ENCODE measurements at regions not wholly inside any gene's neighbourhood (a gene's known extent, or its start where the extent isn't known, plus 50 kb on each side); places are given as distances from the start of the nearest gene placed in this dataset.
"Not testable (repeated sequence)": the region's sequence is repeated elsewhere in the genome, so short reads cannot be mapped to it uniquely, and the experiment has no call there.

DNA sequence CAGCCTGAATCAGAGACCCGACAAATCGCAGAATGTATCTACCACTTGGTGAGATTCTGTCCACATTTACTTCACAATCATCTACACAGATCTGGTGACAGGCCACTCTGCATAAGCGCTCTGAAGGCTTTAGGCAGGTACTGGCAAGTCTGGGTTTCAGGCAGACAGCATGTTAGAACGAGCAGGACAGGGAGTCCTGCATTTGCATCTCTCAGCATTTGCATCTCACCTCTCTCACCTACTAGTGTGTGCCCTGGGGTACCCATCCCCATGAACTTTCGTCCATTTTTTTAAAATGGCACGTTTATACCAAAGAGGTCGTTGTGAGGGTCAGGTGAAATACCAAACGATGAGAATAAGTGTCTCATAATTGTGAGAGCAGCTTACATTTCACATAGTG lies 108.2 kb downstream of the SPATA31A1 start:
- not testable (repeated sequence) for DNase-seq

DNA sequence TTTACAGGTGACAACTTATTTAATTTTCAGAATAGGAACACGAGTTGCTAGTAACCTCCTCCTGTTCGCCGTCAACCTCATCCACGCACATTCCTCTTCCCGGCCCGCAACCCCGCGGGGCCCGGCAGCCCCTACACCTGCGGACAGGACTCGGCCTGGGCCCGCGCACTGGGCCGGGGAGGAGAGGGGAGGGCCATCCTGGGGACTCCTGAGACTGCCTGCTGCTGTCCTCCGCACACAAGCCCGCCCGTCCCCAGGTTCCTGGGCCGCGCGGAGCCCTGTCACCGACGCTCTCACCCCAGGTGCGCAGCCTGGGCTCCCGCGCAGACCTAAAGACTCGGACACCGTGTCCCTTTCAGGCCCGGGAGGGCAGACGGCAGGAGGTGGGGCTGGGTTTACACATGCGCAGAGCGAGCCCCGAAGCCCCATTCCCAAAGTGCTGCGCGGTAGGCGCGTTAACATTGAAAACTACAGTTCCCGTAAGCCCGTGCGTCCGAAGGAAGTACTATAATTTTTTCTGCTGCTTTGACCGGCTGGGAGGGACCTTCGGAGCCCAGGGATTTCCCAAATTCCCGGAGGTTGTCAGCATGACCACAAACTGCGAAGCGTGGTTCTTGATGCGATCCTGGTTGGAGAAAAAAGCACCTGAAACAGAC lies 108.8 kb downstream of the SPATA31A1 start:
- DNase-seq, result peak; percentile 57

DNA sequence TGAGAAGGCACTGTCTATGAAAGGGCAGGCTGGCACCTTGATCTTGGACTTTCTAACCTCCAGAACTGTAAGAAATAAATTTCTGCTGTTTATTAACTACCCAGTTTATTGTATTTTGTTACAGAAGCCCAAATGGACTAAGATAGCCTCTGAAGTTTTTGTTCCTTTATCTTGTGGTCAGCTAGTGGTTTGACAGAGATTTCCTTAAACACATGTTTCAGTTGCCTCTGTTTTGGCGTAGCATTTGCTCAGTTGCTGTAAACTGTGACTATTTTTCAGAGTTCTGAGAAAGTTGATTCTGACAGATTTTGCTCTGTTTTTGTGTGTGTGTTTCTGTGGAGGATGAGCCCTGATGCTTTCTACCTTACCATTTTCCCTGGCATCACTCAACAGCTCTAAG lies 119.0 kb downstream of the SPATA31A1 start:
- DNase-seq, result not testable (repeated sequence)

DNA sequence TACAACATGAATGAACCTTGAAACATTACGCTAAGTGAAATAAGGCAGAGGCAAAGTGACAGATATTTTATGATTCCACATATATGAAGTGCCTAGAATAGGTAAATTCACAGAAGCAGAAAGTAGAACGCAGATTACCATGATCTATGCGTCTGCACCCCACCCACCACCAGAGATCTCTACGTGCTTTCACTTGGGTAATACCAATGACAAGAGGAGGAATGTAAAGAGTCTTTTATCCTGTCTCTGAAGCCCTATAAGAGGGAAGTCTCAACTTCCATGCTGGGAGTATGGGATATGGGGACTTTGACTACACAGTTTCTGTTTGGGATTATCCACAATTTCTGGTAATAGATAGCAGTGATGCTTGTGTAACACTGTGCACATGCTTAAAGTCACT lies 127.6 kb downstream of the SPATA31A1 start:
- not testable (repeated sequence) for DNase-seq

DNA sequence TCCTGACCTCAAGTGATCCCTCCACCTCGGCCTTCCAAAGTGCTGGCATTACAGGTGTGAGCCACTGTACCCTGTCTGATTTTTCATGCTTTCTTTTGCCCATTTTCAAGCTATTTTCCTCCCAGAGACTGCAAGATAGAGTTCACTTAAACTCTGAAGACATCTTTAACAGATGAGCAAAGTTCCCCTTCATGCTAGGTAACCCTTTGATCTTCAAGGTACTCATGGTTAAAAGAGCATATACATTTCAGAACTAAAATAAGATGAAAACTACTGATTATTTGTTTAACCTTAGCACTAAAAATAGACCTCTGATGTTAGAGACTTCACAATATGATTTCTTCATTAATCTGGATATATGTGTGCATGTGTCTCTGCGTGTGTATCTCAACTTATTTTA lies 128.4 kb downstream of the SPATA31A1 start:
- not testable (repeated sequence) for DNase-seq

DNA sequence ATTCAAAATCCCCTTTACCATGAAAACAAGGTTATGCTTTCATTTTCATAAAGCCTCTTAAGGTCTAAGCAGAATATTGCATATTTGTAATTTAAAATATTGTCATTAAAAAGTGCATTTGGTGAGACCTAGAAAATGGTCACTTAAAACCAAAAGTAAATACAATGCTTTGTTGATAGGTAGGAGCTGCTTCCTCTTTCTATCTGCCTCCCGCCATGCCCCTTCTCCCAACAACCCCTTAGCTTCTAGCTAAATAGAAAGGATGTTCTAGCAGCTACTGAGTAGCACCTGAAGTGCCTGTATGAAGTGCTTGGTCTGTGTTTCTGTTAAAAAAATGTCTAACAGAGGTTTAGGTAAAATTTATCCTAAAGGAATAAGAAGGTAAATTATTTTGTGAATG lies 128.8 kb downstream of the SPATA31A1 start:
- DNase-seq, result not testable (repeated sequence)

DNA sequence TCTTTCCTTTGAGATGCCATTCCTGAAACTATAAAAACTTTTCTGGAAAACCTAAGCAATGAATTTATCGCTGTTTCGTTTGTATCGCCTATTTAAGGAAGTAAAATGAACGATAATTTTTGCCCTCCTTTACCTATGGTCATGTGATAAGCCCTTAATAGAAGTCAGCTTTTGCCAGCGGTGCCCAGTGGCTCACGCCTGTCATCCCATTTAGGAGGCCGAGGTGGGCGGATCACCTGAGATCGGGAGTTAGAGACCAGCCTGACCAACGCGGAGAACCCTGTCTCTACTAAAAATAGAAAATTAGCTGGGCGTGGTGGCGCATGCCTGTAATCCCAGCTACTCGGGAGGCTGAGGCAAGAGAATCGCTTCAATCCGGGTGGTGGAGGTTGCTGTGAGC lies 132.0 kb downstream of the SPATA31A1 start:
- DNase-seq, result not testable (repeated sequence)

DNA sequence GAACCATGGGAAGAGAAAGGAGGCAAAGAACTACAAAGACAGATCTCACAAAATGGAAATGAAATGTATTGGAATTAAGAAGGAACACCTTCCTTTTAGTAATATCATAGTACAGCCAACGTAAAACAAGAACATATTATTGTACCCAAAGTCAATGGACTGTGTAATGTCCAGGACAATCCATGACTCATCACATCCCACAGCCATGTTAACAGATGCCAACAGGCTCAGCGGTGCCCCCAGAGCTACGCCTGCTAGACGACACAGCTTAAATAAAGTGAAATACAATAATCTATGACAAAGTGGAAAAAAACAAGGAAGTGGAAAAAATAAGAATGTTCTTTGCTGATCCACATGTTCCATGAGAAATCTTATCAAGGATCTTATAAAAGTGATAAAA lies 140.8 kb downstream of the SPATA31A1 start:
- not testable (repeated sequence) for DNase-seq

DNA sequence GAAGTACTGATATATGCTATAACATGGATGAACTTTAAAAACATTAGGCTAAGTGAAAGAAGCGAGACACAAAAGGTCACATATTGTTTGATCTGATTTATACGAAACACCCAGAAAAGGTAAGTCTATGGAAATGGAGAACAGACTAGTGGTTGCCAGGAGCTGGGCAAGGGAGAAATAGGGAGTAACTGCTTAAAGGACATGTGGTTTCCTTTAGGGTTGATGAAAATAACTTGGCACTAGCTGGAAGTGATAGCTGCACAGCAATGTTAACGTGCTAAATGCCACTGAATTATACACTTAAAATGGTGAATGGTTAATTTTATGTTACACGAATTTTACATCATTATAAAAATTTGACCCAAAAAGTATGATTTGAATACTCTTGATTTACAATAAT lies 147.7 kb downstream of the SPATA31A1 start:
- not testable (repeated sequence) for DNase-seq

DNA sequence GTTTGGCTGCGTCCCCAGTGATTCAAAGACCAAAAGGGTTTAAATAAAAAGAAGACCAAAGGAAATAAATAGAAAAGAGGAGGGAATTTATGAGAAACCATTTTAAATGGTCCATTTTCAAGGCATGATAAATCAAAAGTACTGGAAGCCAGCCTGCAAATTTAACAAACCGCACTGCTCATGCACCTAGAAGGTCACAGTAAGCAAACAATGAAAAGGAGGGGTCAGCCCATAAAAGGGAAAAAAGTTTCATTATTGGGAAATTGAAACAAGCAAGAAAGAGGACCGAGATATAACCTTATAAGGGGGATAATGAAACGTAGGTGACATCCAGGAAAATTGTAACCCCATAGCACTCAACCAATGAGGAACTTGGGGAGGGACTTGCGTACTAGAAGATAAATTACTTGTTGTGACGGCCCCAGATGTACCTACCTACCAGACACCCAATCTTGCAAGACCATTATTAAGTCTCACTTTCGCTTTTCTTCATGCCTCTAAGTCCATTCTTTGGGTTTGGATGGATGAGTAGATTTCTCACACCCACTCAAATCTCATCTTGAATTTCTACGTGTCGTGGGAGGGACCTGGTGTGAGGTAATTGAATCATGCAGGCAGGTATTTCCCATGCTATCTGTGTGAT lies 172.0 kb downstream of the SPATA31A1 start:
- DNase-seq, result not testable (repeated sequence)

DNA sequence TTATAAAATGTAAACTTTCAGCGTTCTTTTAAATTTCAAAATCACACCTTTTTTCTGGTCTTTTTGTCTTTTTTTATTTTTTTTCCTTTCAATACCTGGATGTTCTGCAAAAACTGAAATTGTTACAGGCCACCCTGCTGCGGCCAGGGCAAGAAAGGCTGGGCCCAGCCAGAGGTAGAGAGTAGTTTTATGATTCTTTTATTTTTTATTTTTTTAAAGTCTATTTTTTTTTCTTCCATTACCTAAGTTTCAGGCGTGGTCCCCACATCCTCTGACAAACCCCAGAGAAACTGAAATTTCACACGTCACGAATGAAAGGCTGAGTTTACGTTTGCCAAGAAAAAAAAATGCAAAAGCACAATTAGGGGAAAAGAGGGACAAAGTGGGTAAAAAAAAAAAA lies 177.1 kb downstream of the SPATA31A1 start:
- not testable (repeated sequence) for DNase-seq

DNA sequence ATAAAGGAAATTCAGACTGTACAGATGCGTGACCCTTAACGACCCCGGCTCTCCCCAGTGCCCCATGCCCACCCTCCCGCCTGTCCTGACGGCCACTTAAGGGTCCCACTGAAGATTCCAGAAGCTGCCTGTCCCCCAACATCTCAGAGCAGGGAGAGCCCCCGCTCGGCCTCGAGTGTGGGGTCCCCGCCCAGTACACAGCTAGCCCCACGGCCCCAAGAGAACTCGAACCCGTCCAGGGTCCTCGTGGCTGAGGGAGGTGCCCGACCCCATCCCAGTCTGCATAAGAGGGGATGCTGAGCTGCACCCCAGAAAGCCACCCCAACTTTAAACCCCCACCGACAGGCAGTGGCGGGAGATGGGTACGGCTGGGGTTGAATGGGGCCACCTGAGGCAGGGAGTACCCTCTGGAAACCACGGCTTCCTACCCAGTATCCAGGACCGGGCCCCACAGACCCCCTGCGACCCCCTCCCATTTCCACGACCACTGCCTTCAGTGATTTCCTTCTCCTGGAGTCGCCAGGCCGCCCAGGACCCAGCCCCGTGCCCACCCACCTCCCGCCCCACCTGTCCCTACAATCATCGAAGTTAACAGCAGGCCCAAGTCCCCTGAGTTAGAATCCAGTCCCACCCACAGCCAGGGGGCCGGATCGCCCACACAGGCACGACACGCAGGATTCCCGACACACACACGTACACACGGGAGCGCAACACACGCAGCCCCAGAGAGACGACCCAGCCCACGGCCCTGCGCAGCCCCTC lies 177.7 kb downstream of the SPATA31A1 start:
- DNase-seq, result not testable (repeated sequence)

DNA sequence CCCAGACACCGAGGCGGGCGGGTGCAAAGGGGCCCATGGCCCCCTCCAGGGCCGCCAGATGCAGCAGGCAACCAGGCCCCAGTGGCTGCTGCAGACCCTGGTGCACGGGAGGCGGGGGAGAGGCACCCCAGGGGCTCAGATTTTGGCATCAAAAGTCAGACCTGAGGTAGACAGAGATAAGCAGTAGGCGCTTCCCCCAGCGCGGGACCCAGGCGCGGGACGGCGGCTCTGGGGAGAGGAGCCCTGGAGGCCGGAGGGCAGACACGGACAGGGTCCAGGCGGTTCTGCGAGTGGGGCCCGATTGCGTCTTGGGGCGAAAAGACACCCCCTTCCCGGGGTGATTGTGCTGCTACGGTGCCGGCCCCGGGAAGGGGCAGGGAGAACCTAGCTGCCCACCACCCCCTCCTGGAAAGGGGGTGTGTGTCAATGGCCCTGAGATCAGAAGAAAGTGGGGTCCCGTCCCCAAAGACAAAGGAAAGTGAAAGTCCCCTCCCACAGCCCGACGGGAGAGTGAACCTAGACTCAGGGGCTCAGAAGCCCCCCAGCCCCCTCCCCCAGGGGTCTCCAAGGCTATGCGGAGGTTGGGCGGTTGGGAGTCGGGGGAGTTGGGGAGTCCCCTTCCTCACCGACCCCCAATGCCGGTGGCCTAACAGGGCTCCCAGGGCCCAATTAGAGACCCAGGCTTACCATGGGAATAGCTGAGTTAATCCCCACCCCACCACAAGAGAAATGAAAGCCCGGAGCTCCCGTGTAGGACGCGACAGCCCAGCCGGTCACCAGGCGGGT lies 178.5 kb downstream of the SPATA31A1 start:
- DNase-seq, result not testable (repeated sequence)

DNA sequence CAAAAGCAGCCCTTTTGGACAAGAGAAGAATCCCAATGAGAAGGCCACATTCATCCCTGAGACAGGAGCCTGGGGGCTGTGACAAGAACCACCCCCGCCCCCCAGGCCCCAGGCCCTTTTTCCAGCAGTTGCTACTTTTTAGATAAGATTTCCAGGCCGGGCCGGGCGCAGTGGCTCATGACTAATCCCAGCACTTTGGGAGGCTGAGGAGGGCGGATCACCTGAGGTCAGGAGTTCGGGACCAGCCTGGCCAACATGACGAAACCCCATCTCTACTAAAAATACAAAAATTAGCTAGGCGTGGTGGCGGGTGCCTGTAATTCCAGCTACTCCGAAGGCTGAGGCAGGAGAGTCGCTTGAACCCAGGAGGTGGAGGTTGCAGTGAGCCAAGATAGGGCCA lies 179.4 kb downstream of the SPATA31A1 start:
- DNase-seq, result not testable (repeated sequence)

DNA sequence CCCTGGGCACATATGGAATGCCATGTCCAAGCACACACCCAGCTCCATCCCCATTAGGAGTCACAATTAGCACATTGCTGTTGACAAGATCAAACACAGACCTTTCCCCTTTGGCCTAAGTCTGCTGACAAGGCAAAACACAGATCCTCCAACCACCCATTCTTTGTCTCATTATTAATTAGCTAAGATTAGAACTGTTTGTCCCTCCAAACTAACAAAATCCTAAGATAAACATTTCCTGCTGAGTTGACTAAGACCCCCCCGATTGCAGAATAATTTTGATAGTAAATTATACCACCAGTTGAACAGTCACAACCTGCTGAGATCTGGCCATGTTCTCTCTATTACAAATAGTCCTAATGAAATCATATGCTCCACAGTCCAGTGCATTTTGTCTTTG lies 186.7 kb downstream of the SPATA31A1 start:
- not testable (repeated sequence) for DNase-seq

DNA sequence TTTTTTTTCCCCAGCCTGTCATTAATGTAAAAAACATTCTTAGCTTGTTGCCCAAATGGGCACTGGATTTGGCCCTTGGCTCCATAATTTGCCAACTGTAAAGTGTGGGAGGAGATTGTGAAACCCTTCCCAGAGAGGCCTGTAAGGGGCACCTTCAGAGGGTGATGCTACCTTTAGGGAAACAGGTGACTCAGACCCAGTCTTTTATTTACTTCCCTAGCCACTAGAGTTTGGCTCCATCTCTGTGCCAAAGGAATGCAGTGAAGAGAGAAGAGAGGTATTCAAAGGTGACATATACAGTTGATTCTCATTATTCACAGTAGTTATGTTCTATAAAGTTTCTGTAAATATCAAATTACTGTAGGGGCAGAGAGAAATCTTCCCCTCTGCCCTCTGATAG lies 189.6 kb downstream of the SPATA31A1 start:
- DNase-seq, result not testable (repeated sequence)

DNA sequence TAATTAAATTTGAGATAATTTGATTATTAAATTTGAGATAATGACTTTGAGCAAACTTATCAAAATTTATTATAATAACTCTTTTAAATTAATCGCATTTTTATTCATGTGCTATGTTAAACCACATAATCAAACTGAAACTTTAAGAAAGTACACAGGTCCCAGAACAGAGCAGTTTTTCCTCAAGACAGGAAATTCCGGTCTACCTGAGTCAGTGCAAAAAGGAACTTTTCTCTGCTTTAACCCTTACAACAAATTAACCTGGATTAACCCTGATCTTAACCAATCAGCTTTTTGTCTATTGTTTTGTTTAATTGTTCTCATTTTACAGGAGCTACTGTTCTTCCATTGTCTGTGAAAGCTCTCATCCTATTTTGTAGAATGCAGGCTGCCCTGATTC lies 195.1 kb downstream of the SPATA31A1 start:
- not testable (repeated sequence) for DNase-seq

DNA sequence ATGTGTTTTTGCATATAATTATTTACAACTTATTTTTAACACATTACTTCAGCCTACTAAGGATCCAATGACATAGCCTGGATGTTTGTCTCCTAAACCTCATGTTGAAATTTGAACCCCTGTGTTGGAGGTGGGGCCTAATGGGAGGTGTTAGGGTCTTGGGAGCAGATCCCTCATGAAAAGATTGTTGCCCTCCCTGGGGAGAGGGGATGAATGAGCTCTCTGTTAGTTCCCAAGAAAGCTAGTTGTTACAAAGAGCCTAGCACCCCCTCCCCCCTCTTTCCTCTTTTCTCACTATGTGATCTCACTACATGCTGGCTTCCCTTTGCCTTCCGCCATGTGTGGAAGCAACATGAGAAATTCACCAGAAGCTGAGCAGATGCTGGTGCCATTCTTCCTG lies 196.1 kb downstream of the SPATA31A1 start:
- DNase-seq, result not testable (repeated sequence)

DNA sequence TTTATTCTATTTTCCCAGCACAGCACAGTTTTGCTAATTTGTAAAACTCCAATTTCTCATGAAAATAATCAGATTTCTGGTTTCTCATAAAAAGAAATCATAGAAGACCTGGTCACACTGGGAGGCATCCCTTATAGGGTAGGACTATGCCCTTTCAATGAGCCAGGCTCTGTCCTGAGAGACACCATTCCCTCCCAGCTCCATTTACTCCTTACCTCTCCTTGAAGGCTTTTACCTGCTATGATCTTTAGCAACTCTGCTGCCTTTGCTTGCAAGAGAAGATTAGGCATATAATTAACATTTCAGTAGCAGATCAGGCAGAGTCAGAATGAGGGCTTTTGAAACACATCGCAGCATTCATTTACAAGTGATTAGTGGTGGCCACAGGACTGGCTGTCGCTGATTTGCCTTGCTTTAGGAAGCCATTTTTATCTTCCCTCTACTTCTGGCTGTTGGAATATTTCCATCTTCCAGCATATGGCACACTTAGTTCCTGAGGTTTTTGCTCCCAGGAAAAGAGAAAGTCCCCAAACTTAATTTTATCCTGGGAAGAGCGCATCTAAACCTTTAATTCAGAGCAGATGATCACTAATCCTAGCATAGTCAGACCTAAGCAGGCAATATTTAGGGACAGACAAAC lies 196.9 kb downstream of the SPATA31A1 start:
- not testable (repeated sequence) for DNase-seq

DNA sequence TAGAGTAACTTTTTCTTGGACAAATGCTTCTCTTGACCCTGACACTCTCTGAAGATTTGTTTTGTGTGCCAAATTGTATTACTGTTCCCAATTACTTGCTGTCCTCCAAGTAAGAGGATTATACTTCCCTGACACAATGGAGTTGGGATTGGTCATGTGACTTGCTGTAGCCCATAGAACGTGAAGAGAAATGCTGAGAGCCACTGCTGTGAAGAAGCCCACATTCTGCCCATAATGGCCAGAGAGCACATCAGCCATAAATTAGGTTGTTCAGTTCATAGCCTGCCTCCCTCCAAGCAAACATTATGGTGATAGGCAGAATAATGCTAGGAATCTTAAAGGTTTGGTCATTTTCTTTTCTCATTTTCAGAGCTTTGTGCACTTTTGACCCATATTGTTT lies 198.9 kb downstream of the SPATA31A1 start:
- not testable (repeated sequence) for DNase-seq

DNA sequence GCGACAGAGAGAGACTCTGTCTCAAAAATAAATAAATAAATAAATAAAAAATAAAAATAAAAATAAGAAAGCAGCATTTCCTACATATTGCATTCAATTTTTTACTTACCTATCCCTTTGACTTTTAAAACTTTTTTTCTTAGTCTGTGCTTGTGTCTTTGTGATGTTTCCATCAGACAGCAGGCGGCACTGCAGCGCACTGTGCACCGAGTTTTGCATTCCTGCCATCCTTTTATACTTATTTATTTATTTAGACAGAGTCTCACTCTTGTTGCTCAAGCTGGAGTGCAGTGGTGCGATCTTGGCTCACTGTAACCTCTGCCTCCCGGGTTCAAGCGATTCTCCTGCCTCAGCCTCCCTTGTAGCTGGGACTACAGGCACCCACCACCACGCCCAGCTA lies 203.9 kb downstream of the SPATA31A1 start:
- DNase-seq, result not testable (repeated sequence)

DNA sequence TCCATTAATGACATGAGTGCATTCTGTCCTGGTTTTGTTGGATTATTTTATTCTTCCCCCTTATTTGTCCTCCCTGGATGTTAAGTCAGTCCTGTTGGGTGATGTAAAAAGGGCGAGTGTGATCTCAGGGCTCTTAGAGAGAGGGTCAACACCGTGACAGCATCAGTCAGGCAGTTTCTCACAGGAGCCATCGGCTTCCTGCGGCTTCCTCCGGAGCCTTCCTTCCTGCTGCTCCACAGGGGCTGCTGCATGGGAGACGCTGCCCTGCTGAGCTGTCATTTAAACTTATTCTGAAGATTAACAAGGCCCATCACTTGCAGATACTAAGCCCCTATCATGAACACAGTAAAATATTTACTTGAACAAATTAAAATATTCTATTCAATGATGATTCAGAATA lies 211.3 kb downstream of the SPATA31A1 start:
- not testable (repeated sequence) for DNase-seq
